Keratinocyte (primary cell): ENCODE measurements at regions not wholly inside any gene's neighbourhood (a gene's known extent, or its start where the extent isn't known, plus 50 kb on each side); places are given as distances from the start of the nearest gene placed in this dataset.

Experiments
- EZH2 ChIP-seq: IDR thresholded peaks from one replicate; pipeline ENCODE4 v1.6.1; 2012; ENCODE audit warnings: inconsistent platforms, mild to moderate bottlenecking, low read length, moderate library complexity
- TF ChIP-seq, protein P1 (sequence below), 3 experiments: IDR thresholded peaks in 1 of 3; conservative IDR thresholded peaks in 1 of 3; optimal IDR thresholded peaks in 1 of 3; 2 replicates in 2 of 3; 3 replicates in 1 of 3; pipeline versions ENCODE3 to v1.5.1; 2011; ENCODE audit warnings: low read length in 3 of 3, mild to moderate bottlenecking in 3 of 3, moderate library complexity in 2 of 3, control low read depth in 1 of 3, inconsistent platforms in 1 of 3; ENCODE audit not compliant: insufficient read depth in 2 of 3; ENCODE audit errors: extremely low read depth in 1 of 3

DNA sequence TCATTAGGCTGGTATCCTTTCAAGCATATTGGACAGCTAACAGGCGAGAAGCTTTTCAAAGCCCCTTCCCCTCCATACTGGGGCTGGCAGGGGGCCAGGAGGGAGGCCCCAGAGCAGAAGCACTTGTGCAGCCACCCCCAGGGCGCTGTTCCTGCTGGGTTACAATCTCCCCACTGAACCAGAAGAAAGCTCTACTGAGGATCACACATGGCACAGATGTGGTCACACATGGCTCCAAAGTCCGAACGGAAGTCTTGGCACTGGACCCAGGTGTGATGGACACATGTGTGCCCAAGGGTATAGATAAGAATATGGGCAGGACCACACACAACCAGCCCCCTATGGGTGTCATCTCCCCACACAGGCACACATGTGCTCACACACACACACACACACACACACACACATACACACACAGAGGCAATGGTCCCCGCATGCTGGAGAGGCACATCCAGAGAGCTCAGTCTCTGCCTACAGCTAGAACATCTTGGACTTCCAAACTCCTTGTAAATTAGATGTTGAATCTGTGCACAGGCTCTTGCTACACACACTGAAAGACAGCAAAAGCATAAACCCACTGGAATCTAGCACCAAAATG is 56.4 kb downstream of the TTC32 start:
- TF ChIP-seq, protein P1, sequence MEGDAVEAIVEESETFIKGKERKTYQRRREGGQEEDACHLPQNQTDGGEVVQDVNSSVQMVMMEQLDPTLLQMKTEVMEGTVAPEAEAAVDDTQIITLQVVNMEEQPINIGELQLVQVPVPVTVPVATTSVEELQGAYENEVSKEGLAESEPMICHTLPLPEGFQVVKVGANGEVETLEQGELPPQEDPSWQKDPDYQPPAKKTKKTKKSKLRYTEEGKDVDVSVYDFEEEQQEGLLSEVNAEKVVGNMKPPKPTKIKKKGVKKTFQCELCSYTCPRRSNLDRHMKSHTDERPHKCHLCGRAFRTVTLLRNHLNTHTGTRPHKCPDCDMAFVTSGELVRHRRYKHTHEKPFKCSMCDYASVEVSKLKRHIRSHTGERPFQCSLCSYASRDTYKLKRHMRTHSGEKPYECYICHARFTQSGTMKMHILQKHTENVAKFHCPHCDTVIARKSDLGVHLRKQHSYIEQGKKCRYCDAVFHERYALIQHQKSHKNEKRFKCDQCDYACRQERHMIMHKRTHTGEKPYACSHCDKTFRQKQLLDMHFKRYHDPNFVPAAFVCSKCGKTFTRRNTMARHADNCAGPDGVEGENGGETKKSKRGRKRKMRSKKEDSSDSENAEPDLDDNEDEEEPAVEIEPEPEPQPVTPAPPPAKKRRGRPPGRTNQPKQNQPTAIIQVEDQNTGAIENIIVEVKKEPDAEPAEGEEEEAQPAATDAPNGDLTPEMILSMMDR (optimal IDR thresholded peaks at IDR 0.05 in 1 of 3, IDR thresholded peaks at IDR 0.05 in 1 of 3, conservative IDR thresholded peaks at IDR 0.05 in 1 of 3; ENCODE audit: extremely low read depth in 1 of 3, insufficient read depth in 2 of 3, low read length in 3 of 3): no peak
- no peak for TF ChIP-seq EZH2
